HCT116 (cell line): ENCODE measurements at regions not wholly inside any gene's neighbourhood (a gene's known extent, or its start where the extent isn't known, plus 50 kb on each side); places are given as distances from the start of the nearest gene placed in this dataset.

Experiments used
- ATAC-seq: fragments of 200-7000 bp; cut with Tn5 transposase; 2 replicates; pipeline ENCODE4 v1.9.1; 2020; ENCODE audit warnings: mild to moderate bottlenecking, moderate library complexity
- BruUV-seq: library from RNA; stranded (reverse); fragments of 400-500 nt; replicated peaks from 2 replicates; lab custom pipeline; 2021; lab: Mats Ljungman, UMichigan
- CTCF ChIA-PET: fragments of 300-600 bp; sonication (Branson Sonifier 250); formaldehyde crosslinking; loops from one replicate; lab custom pipeline; 2021; ENCODE audit warnings: antibody characterized with exemption; lab: Charles Lee
- POLR2A ChIA-PET: fragments of 300-600, 350-600 bp; sonication (Branson Sonifier 250); formaldehyde crosslinking; loops from one replicate; lab custom pipeline; 2021; ENCODE audit warnings: antibody characterized with exemption; lab: Charles Lee
- RAD21 ChIA-PET, 2 experiments: fragments of 300-600 bp; sonication (Branson Sonifier 250); formaldehyde crosslinking; loops; one replicate each; lab custom pipeline; 2023; ENCODE audit warnings: low total read pairs in 2 of 2; ENCODE audit not compliant: uncharacterized antibody in 2 of 2, unreplicated experiment in 2 of 2, low non-redundant PET in 1 of 2; lab: Charles Lee
- DNase-seq: peaks from one replicate; pipeline ENCODE4 v3.0.0-alpha.2; 2010; ENCODE audit warnings: low read depth, low spot score
- H2AFZ ChIP-seq: fragments of 200-600 bp; shearing (Covaris generic), sonication (generic); 2 replicates; pipeline ENCODE4 v1.6.1; 2017; ENCODE audit warnings: low read depth, mixed run types, mixed read lengths, antibody characterized with exemption, low read length; ENCODE audit not compliant: poor library complexity, severe bottlenecking
- H3K27ac ChIP-seq: 2 replicates; pipeline ENCODE4 v1.5.1; 2012; ENCODE audit warnings: low read depth, low read length
- H3K27me3 ChIP-seq: fragments of 200-600 bp; sonication (generic); 2 replicates; pipeline ENCODE4 v1.6.1; 2016; ENCODE audit warnings: mixed run types, low read length, mixed read lengths; ENCODE audit not compliant: insufficient read depth
- H3K36me3 ChIP-seq, 2 experiments: fragments of 200-500 bp in 1 of 2; fragments of 200-600 bp in 1 of 2; sonication (Bioruptor generic) in 1 of 2; sonication (generic) in 1 of 2; 2 replicates each; pipeline versions ENCODE4 v1.5.1 to v1.6.1; 2014 to 2016; ENCODE audit warnings: low read length in 2 of 2, inconsistent platforms in 1 of 2, mixed read lengths in 1 of 2, mixed run types in 1 of 2; ENCODE audit not compliant: insufficient read depth in 2 of 2, control insufficient read depth in 1 of 2
- H3K4me1 ChIP-seq, 2 experiments: fragments of 200-600 bp in 1 of 2; sonication (generic) in 1 of 2; 2 replicates each; pipeline versions ENCODE4 v1.5.1 to v1.6.1; 2012 to 2017; ENCODE audit warnings: low read length in 2 of 2, inconsistent platforms in 1 of 2, mild to moderate bottlenecking in 1 of 2, mixed read lengths in 1 of 2, mixed run types in 1 of 2, moderate library complexity in 1 of 2; ENCODE audit not compliant: insufficient read depth in 2 of 2, control insufficient read depth in 1 of 2
- H3K4me2 ChIP-seq: fragments of 200-600 bp; sonication (generic); 2 replicates; pipeline ENCODE4 v1.6.1; 2017; ENCODE audit warnings: mixed run types, low read length, mixed read lengths
- H3K4me3 ChIP-seq, 2 experiments: fragments of 200-600 bp in 1 of 2; sonication (generic) in 1 of 2; replicated peaks in 1 of 2; 2 replicates each; pipeline ENCODE4 v1.5.1; 2011 to 2016; ENCODE audit warnings: low read length in 2 of 2, control low read depth in 1 of 2, low read depth in 1 of 2, mild to moderate bottlenecking in 1 of 2, mixed read lengths in 1 of 2, mixed run types in 1 of 2
- H3K79me2 ChIP-seq: fragments of 200-600 bp; sonication (generic); 2 replicates; pipeline ENCODE4 v1.6.1; 2017; ENCODE audit warnings: mild to moderate bottlenecking, mixed run types, low read length, moderate library complexity, mixed read lengths; ENCODE audit not compliant: insufficient read depth
- H3K9ac ChIP-seq: fragments of 200-600 bp; sonication (generic); 2 replicates; pipeline ENCODE4 v1.6.1; 2016; ENCODE audit warnings: low read length, mixed read lengths
- H3K9me2 ChIP-seq: fragments of 200-600 bp; sonication (generic), shearing (Covaris generic); 2 replicates; pipeline ENCODE4 v1.6.1; 2017; ENCODE audit warnings: mixed run types, mild to moderate bottlenecking, moderate library complexity; ENCODE audit not compliant: insufficient read depth
- H3K9me3 ChIP-seq, 2 experiments: fragments of 200-500 bp in 1 of 2; fragments of 200-600 bp in 1 of 2; sonication (Bioruptor generic) in 1 of 2; sonication (generic) in 1 of 2; 2 replicates each; pipeline ENCODE4 v1.6.1; 2014 to 2017; ENCODE audit warnings: low read length in 2 of 2, mixed read lengths in 2 of 2, inconsistent platforms in 1 of 2, low read depth in 1 of 2, mild to moderate bottlenecking in 1 of 2, mixed run types in 1 of 2, moderate library complexity in 1 of 2; ENCODE audit not compliant: control insufficient read depth in 1 of 2, insufficient read depth in 1 of 2
- H4K20me1 ChIP-seq: fragments of 200-600 bp; sonication (generic), shearing (Covaris generic); 2 replicates; pipeline ENCODE4 v1.6.1; 2017; ENCODE audit warnings: mixed run types, mild to moderate bottlenecking, moderate library complexity; ENCODE audit not compliant: insufficient read depth
- ATF3 ChIP-seq: IDR thresholded peaks from 2 replicates; pipeline ENCODE4 v1.6.1; 2012
- CBX3 ChIP-seq: IDR thresholded peaks from 2 replicates; pipeline ENCODE4 v1.6.1; 2012; ENCODE audit warnings: low read depth
- EGR1 ChIP-seq: IDR thresholded peaks from 2 replicates; pipeline ENCODE4 v1.6.1; 2012; ENCODE audit warnings: low read depth
- EZH2 ChIP-seq: fragments of 200-600 bp; sonication (generic); IDR thresholded peaks from 2 replicates; pipeline ENCODE4 v1.6.1; 2017; ENCODE audit warnings: antibody characterized with exemption, mixed run types
- EZH2phosphoT487 ChIP-seq: fragments of 200-600 bp; IDR thresholded peaks from 2 replicates; pipeline ENCODE4 v1.6.1; 2018; ENCODE audit warnings: antibody characterized with exemption, borderline replicate concordance
- JUND ChIP-seq: IDR thresholded peaks from 2 replicates; pipeline ENCODE4 v1.6.1; 2012
- MAX ChIP-seq: IDR thresholded peaks from 2 replicates; pipeline ENCODE4 v1.6.1; 2012
- POLR2A ChIP-seq: IDR thresholded peaks from 2 replicates; pipeline ENCODE4 v1.7.0; 2011; ENCODE audit warnings: borderline replicate concordance; ENCODE audit not compliant: insufficient read depth, insufficient read length; ENCODE audit errors: extremely low read depth
- POLR2AphosphoS5 ChIP-seq: IDR thresholded peaks from 2 replicates; pipeline ENCODE4 v1.6.1; 2011; ENCODE audit warnings: mild to moderate bottlenecking, low read depth, low read length, moderate library complexity
- SIN3A ChIP-seq: IDR thresholded peaks from 2 replicates; pipeline ENCODE4 v1.6.1; 2012; ENCODE audit warnings: low read depth
- SP1 ChIP-seq: IDR thresholded peaks from 2 replicates; pipeline ENCODE4 v1.6.1; 2012; ENCODE audit warnings: low read depth
- SRF ChIP-seq: IDR thresholded peaks from 2 replicates; pipeline ENCODE4 v1.6.1; 2012; ENCODE audit warnings: low read depth
- TCF7L2 ChIP-seq: IDR thresholded peaks from 2 replicates; pipeline ENCODE4 v1.7.0; 2011; ENCODE audit warnings: borderline replicate concordance, inconsistent platforms; ENCODE audit not compliant: insufficient read depth, insufficient read length; ENCODE audit errors: extremely low read depth
- YY1 ChIP-seq: IDR thresholded peaks from 2 replicates; pipeline ENCODE4 v1.6.1; 2011; ENCODE audit warnings: low read length, low read depth, moderate library complexity, mild to moderate bottlenecking; ENCODE audit not compliant: insufficient replicate concordance; ENCODE audit errors: extremely low read depth
- ZFX ChIP-seq: fragments of 450-650 bp; IDR thresholded peaks from 2 replicates; pipeline ENCODE4 v1.6.1; 2017
- intact Hi-C: fragments of 100-400 bp; cut with micrococcal nuclease; formaldehyde crosslinking; loops from 2 replicates; pipeline ENCODE4 v1.10.0; 2022

- ATAC-seq: peak; percentile 74
These were observed 102.1 kb downstream of the CEBPB start for GRCh38 chr20:50292591-50293283.

GRCh38 chr20:50293284-50294139 is 102.9 kb downstream of the CEBPB start:
- intact Hi-C loops: no loop called here
- ATAC-seq (peak; percentile 26; the same call in 1 of the 2 replicates), DNase-seq (no peak)
- H3K4me2 ChIP-seq: peak overlapping the region; percentile 75
- no peak overlapping the region for H3K4me3 ChIP-seq
- no peak overlapping the region for H2AFZ ChIP-seq
- H3K9ac ChIP-seq: peak overlapping the region; percentile 54; the same call in 1 of the 2 replicates
- ChIA-PET POLR2A (interaction anchor here (2.7 kb wide), 1 partner anchor 9 kb away, joined by 8 read pairs; no protein-coding TSS in a partner anchor), RAD21 (no interaction called here), CTCF (interaction anchor here (0.7 kb wide), 1 partner anchor 140 kb away, joined by 3 read pairs; no protein-coding TSS in a partner anchor)
- H3K4me1 ChIP-seq: peaks cover 18 to 30% of the 10 kb centered on the region in 2 experiments
- H3K79me2 ChIP-seq: no peaks in the 10 kb centered on the region
- no peaks in the 10 kb centered on the region for H3K9me3 ChIP-seq
- H3K27ac ChIP-seq: peak overlapping the region; percentile 73
- H4K20me1 ChIP-seq: no peaks in the 10 kb centered on the region
- no peaks in the 10 kb centered on the region for H3K27me3 ChIP-seq
- H3K36me3 ChIP-seq: no peaks in the 10 kb centered on the region
- H3K9me2 ChIP-seq: no peaks in the 10 kb centered on the region
- no TSS peak for BruUV-seq
- TF ChIP-seq EZH2 (no peak), TCF7L2 (no peak), SIN3A (no peak), CBX3 (no peak), POLR2AphosphoS5 (no peak), YY1 (no peak), SRF (no peak), JUND (no peak), SP1 (no peak), EZH2phosphoT487 (no peak), EGR1 (no peak), MAX (no peak), ATF3 (no peak)

More at GRCh38 chr20:50292591-50293283, 102.1 kb downstream of the CEBPB start:
- Histone ChIP-seq H3K4me2 (peak overlapping the region; percentile 75), H3K36me3 (no peaks in the 10 kb centered on the region), H2AFZ (peak overlapping the region; percentile 70), H3K27ac (peak overlapping the region; percentile 73), H3K9me2 (no peaks in the 10 kb centered on the region), H3K79me2 (no peaks in the 10 kb centered on the region), H3K9me3 (no peaks in the 10 kb centered on the region), H3K9ac (peak overlapping the region; percentile 54), H3K27me3 (no peaks in the 10 kb centered on the region), H4K20me1 (no peaks in the 10 kb centered on the region), H3K4me3 (peak overlapping the region; percentile 1 to 38), H3K4me1 (peaks cover 20 to 35% of the 10 kb centered on the region in 2 experiments)
- intact Hi-C loops: no loop called here
- RAD21 ChIA-PET: no interaction called here
- no peak for DNase-seq
- TF ChIP-seq MAX (no peak), ZFX (peak; percentile 26; the same call in 1 of the 2 replicates), JUND (no peak), POLR2A (no peak)
- POLR2A ChIA-PET: interaction anchor here (2.7 kb wide), 1 partner anchor 9 kb away, joined by 8 read pairs; no protein-coding TSS in a partner anchor
- no TSS peak for BruUV-seq
- CTCF ChIA-PET: no interaction called here
